HG03460 (cell line): ENCODE measurements at regions not wholly inside any gene's neighbourhood (a gene's known extent, or its start where the extent isn't known, plus 50 kb on each side); places are given as distances from the start of the nearest gene placed in this dataset.

Experiments used
- ATAC-seq: cut with Tn5 transposase; IDR thresholded peaks from one replicate; pipeline ENCODE4 v1.9.1; 2021; ENCODE audit not compliant: unreplicated experiment

DNA sequence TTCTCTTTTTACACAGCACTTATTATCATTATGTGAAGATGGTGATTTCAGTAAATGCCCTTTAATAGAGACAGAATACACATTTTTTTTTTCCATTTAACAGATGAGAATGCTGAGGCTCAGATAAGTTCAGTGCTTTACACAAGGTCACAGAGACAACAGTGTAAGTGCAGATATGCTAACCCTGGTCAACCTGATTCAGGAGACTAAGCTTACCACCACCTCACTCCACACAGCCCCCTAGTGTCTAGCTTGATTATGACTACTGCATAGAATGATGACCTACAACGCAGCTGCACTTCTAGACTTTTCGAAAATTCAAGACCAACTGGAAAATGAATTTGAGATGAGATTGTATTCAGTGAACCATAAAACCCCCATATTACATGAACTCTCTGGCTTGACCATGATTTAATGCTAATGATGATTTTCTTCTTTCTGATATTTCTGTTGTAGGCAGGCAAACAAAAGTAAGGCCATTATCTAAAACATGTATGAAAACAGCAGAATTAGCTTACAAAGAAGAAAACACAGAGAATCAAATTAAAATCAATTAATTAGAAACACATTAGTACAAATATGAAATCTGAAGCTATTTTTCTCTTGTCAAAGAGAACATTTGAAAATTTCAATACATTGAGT is 212.1 kb upstream of the PHACTR1 start:
- ATAC-seq, result no peak

GRCh38 chr6:12505486-12505885 is 211.1 kb upstream of the PHACTR1 start:
- ATAC-seq, result no peak

GRCh38 chr6:12506159-12506558 is 210.4 kb upstream of the PHACTR1 start:
- ATAC-seq, result no peak

GRCh38 chr6:12507636-12508035 is 208.9 kb upstream of the PHACTR1 start:
- no peak for ATAC-seq

- ATAC-seq, result no peak
These were observed 208.0 kb upstream of the PHACTR1 start for GRCh38 chr6:12508553-12508952.

DNA sequence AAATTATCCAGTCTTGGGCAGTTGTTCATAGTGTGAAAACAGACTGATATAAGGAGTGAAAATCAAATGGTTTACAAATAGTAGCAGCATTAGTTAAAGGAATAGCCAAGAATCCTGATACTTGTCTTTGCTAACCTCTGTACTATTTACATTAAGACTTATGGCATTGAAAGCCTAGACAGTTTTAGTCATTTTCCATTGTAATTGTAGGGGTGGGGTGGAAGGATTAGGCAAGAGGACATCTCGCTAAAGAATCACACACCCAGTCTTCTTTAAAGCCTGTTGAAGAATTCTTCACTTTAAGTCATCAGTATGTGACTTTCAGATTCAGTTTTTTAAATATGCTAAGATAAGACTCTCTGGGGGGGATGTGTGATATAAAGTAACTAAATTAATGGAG is 207.5 kb upstream of the PHACTR1 start:
- no peak for ATAC-seq

DNA sequence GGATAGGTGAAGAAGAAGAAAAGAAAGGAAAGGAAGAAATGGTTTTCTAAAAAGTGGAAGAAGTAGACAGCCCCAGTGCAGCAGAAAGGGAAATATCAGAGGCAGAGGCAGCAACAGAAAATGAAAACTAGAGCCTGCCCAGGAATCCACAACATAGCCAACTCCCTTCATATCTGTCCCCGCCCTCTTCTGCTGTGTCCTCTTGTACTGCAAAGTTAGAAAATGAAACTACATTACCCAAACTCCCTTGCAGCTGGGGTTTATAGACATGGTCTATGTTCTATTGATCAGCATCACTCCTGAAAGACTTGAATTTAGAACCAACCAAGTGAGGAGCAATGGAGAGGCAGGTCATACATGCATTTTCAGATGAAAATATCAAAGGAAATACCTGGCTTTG is 200.5 kb upstream of the PHACTR1 start:
- ATAC-seq, result no peak

- no peak for ATAC-seq
These were observed 194.2 kb upstream of the PHACTR1 start for GRCh38 chr6:12522347-12522746.

- ATAC-seq, result no peak
These were observed 192.8 kb upstream of the PHACTR1 start for GRCh38 chr6:12523726-12524125.

DNA sequence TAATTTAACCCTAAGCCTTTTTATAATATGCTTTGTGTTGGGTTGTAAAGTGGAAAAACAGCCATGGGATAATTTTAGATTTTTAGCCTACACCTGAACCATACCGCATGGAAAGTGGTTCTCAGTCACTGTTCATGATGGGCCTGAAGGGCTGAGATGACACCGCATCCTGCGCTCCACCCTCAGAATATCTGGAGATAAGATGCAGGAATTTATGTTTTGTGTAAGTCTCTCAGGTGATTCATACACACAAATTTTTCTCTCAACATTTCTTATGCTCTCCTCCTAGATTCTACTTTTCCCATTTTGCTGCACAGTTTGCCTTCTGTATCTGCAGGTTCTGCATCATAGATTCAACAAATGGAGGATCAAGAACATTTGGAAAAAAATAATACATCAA is 191.3 kb upstream of the PHACTR1 start:
- no peak for ATAC-seq

- ATAC-seq, result no peak
These were observed 189.2 kb upstream of the PHACTR1 start for GRCh38 chr6:12527339-12527738.

DNA sequence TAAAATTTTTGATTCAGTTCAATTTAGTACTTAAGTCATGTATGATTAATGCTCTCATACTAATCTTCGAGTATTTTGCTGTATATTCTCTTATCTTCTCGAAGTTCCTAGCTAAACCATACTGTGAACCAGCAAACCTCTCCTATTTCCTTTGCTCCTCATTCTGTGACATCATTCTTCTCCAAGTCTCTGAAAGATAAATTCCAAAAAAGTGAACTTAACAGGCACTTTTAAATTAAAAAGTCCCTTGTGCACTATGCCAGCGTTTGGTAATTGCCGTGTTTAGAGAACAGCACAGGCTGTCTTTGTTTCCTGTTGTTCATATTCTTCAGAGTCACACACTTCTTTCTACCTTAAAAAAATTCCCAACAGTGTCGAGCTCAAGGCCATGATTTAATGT is 188.4 kb upstream of the PHACTR1 start:
- ATAC-seq, result no peak

GRCh38 chr6:12528581-12529363 is 187.8 kb upstream of the PHACTR1 start:
- ATAC-seq, result no peak

DNA sequence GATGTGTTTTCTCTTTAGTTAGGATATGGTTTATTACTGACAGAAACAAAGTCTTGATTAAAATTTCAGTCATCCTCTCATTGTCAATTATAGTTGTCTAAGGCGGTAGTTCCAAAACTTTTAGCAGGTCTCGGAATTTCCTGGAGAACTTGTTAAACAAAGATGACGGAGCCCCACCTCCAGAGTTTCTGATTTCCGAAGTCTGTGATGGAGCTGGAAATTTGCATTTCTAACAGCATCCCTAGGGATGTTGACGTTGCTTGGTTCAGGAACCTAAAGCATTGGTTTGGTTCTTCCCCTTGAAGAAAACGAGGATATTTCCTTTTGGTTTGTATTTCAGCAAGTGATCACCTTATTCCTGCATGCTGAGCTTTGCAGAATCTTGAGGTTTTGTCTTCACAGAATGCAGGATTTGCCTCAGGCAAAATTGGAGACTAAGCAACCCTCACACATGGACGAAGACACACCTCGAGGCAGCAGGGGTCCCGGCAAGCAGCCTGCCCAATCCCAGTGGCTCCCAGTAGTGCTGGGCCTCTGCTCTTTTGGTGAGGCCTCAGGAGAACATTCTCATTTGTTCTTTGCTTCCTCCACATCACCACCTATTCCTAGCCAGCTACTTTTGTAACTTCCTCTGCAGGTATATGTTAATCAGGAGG is 187.1 kb upstream of the PHACTR1 start:
- no peak for ATAC-seq

GRCh38 chr6:12530345-12530744 is 186.2 kb upstream of the PHACTR1 start:
- no peak for ATAC-seq

- ATAC-seq, result no peak
These were observed 183.0 kb upstream of the PHACTR1 start for GRCh38 chr6:12533586-12533985.

- ATAC-seq, result no peak
These were observed 182.3 kb upstream of the PHACTR1 start for GRCh38 chr6:12534069-12534853.

DNA sequence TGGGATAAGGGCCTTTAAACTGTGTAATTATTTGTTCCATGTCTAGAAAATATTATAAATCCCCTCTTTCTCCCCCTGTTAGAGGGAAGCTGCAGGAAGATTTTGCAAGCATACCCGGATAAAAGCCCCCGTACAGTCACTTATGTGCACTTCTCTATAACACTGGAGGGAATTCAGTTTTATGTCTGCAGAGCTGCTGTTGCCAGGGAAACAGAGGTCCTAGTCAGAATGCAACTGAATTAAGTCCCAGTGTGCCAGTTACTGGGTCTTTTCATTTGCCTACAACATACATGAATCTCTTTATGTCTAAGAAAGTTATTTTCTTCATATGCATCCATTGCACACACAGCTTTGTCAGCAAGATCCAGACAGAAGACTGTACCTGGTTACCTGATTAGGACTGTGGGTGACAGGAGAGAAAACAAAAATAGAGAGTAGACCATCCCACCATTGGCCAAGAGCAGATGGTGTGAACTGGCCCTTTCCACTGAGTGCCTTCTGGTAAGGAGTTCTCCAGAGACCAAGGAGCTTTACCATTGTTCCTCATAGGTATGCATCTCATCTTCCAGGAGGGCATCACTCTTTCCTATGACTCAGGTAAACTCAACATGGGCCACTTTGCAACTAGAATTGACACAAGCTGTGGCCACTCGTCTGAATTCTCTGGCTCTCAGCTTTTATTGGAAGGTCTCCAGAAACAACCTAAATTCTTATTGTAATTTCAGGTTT is 180.8 kb upstream of the PHACTR1 start:
- no peak for ATAC-seq

- no peak for ATAC-seq
These were observed 180.2 kb upstream of the PHACTR1 start for GRCh38 chr6:12536416-12536815.

GRCh38 chr6:12537389-12537788 is 179.2 kb upstream of the PHACTR1 start:
- ATAC-seq, result no peak

DNA sequence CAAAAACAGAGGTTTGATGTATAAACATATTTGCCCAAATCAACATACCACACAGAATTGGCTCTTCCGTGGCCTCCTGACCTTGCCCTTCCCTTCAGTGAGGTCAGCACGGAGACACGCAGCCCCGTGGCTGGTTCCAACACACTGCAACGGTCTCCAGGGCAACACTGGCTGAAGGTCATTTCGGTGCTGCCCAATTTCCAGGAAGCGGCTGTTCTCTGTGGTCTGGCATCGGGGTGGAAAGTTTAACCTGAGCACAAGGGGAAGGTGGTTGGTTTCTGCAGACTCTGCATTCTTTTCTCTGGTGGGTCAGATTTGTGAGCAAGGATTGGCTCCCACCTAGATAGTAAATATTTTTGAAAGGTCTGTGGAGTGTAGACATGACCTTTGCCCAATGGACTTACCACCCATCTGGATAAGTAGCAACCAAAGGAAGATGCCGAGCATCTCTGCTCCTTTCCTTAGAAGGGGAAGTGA is 177.6 kb upstream of the PHACTR1 start:
- no peak for ATAC-seq
